OCI-LY7 (cell line): ENCODE measurements at regions not wholly inside any gene's neighbourhood (a gene's known extent, or its start where the extent isn't known, plus 50 kb on each side); places are given as distances from the start of the nearest gene placed in this dataset.

Source experiments
- CTCF ChIP-seq: fragments of 200-600 bp; sonication (generic); conservative IDR thresholded peaks from 2 replicates; pipeline ENCODE4 v1.5.1; 2014; ENCODE audit warnings: mild to moderate bottlenecking, antibody characterized with exemption, low read length, moderate library complexity, mixed read lengths
- EZH2phosphoT487 ChIP-seq: fragments of 200-600 bp; sonication (generic); IDR thresholded peaks from 2 replicates; pipeline ENCODE4 v1.6.1; 2018; ENCODE audit warnings: low read depth, borderline replicate concordance, mild to moderate bottlenecking, mixed run types, antibody characterized with exemption, low read length, moderate library complexity, mixed read lengths

DNA sequence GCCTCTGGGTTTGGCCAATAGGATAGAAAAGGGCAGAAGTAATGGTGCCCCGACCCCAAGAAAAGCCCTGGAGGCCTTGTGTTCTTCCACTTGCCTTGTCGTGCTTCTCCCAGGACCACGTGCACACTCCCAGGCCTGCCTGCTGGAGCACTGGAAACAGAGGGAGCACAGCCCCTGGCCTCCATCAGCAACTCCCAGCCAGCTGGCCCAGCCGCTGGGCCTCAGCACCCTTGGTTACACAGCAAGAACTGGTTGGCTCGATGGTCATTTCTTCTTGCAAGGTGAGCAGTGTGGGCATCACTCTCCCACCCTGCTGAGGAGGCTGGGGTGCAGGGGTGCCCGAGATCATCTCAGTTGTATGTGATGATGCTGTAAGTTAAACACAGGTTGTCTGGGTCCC lies 69.2 kb upstream of the CST7 start:
- TF ChIP-seq CTCF (no peak), EZH2phosphoT487 (no peak)
